ENCODE measurements at regions not wholly inside any gene's neighbourhood (a gene's known extent, or its start where the extent isn't known, plus 50 kb on each side); places are given as distances from the start of the nearest gene placed in this dataset.

GRCh38 chr20:50293284-50294139 is 102.9 kb downstream of the CEBPB start:
- H3K4me3 Mint-ChIP-seq, result no peak overlapping the region
- no peaks in the 10 kb centered on the region for H3K36me3 Mint-ChIP-seq
- DNase-seq, result no peak
- H3K9me3 Mint-ChIP-seq, result no peaks in the 10 kb centered on the region
- no peak for ATAC-seq (replicated peaks)
- peaks cover 49 to 58% of the 10 kb centered on the region in 2 donors for H3K27me3 Mint-ChIP-seq
- no peak overlapping the region for H3K27ac Mint-ChIP-seq
- peaks cover 21 to 23% of the 10 kb centered on the region in 2 donors for H3K4me1 Mint-ChIP-seq

GRCh38 chr20:50294164-50295088 is 103.8 kb downstream of the CEBPB start:
- Mint-ChIP-seq H3K4me3 (no peak overlapping the region), H3K27ac (peak overlapping the region; percentile 34), H3K27me3 (peaks cover 42 to 57% of the 10 kb centered on the region in 2 donors), H3K4me1 (peaks cover 21 to 23% of the 10 kb centered on the region in 2 donors), H3K9me3 (no peaks in the 10 kb centered on the region), H3K36me3 (no peaks in the 10 kb centered on the region)
- DNase-seq, result no peak
- ATAC-seq (replicated peaks), result no peak

DNA sequence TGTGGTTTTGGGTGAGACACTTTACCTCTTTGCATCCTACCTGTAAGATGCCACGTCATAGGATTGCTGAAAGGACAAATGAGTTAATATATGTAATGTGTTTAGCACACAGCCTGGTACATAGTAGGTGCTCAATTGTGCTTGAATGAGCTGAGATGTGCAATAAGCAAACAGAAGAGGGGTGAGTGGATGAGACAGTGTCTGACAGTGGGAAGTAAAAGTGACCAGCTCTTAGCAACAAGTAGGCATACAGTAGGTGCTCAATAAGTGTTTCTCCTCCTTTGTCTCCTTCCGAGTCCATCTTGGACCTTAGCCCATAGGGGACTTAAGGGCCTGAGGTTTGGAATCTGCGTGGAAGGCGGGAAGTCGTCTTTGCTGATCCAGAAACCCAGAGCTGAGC is 104.7 kb downstream of the CEBPB start:
- no peak overlapping the region for H3K4me3 Mint-ChIP-seq

GRCh38 chr20:50295762-50296449 is 105.3 kb downstream of the CEBPB start:
- Mint-ChIP-seq H3K4me1 (peaks cover 21 to 23% of the 10 kb centered on the region in 2 donors), H3K27me3 (peaks cover 39 to 60% of the 10 kb centered on the region in 2 donors), H3K27ac (no peak overlapping the region), H3K9me3 (no peaks in the 10 kb centered on the region), H3K36me3 (no peaks in the 10 kb centered on the region), H3K4me3 (no peak overlapping the region)
- ATAC-seq (replicated peaks), result no peak
- DNase-seq, result no peak

More for the DNA sequence above, 104.7 kb downstream of the CEBPB start:
- ATAC-seq (replicated peaks), result no peak
- no peak overlapping the region for H3K27ac Mint-ChIP-seq
- DNase-seq, result no peak
- H3K4me1 Mint-ChIP-seq, result peaks cover 21 to 23% of the 10 kb centered on the region in 2 donors
- no peaks in the 10 kb centered on the region for H3K9me3 Mint-ChIP-seq
- H3K27me3 Mint-ChIP-seq, result peaks cover 37 to 58% of the 10 kb centered on the region in 2 donors
- no peaks in the 10 kb centered on the region for H3K36me3 Mint-ChIP-seq

DNA sequence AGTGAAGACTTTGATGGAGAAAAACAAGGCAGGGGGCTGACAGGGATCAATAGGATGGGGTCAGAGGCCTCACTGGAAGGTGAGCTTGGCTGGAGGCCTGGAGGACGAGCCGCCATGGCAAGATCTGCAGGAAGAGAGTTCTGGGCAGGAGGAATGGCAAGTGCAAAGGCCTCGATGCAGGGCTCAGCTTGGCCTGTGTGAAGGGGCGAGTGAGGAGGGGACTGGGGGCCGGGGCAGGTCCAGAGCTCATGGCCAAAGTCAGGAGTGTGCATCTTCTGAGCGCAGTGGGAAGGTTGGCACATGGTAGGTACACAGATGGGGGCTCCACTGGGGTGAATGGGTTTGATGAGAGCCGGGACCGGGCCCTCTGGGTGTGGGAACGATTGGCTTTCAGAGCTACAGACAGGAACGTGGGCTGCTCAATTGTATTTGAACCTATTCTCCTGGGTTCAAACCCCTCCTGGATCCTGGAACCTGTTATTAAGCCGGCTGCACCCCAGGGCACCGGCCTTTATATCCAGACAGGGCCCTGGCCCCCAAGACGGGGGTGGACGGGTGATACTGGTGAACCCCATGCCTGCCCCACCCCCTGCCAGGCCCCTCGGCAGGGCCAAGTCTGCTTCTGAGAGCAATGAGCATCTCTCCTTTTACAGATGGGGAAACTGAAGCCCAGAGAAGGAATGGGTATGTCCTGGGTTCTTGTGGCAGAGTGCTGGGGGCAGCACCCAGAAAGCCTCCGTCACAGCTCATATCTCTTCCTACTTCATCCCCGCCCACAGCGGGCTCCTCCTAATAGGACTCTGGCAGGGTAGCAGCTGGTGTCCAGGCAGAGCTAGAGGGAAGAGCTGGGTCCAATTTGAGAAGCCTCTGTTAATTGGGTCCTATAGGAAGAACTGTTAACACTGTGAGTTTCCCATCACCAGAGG is 106.1 kb downstream of the CEBPB start:
- DNase-seq (no peak), ATAC-seq (replicated peaks) (peak in 1 of 2 donors; percentile 49)
- no peak overlapping the region for H3K4me3 Mint-ChIP-seq
- H3K9me3 Mint-ChIP-seq, result no peaks in the 10 kb centered on the region
- no peak overlapping the region for H3K27ac Mint-ChIP-seq
- H3K27me3 Mint-ChIP-seq, result peaks cover 38 to 59% of the 10 kb centered on the region in 2 donors
- peaks cover 21 to 23% of the 10 kb centered on the region in 2 donors for H3K4me1 Mint-ChIP-seq
- no peaks in the 10 kb centered on the region for H3K36me3 Mint-ChIP-seq

DNA sequence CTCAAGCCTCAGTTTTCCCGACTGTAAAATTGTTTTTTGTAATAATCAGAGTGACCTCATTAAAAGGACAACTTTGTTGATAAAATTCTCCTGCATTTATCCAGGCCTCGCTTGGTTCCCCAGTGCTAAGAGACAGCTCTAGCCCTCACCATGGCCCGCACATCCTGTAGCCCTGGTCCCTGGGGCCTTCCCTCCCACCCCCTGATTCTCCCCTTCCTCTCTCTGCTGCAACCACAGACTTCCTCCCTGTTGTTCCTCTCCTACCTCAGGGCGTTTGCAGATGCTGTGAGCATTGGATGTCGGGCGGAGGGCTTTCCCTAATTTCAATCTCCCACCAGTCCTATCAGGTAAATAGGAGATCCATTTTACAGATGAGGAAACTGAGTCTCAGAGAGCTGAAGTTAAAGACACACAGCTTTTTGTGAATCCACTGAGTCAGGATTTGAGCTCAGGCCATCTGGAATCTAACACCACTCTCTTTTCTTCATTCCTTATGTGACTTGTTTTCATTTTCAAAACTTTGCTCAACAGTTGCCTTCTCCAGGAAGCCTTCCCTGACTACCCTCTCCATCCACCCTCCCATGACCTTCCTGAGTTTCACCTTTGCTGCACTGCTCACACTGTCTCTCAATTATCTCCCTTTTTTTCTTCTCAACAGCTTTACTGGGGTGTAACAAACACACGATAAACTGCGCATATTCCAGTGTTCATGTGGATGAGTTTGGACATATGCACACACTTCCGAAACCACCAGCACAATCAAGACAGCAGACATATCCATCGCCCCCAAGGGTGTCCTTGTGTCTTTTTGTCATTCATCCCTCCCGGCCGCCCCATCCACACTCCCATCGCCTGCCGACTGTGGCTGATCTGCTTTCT is 107.1 kb downstream of the CEBPB start:
- Mint-ChIP-seq H3K4me1 (peaks cover 18 to 23% of the 10 kb centered on the region in 2 donors), H3K27ac (no peak overlapping the region), H3K9me3 (no peaks in the 10 kb centered on the region), H3K36me3 (no peaks in the 10 kb centered on the region), H3K27me3 (peaks cover 39 to 59% of the 10 kb centered on the region in 2 donors), H3K4me3 (no peak overlapping the region)
- DNase-seq, result no peak
- peak; percentile 44 to 63 for ATAC-seq (replicated peaks)

- H3K4me3 Mint-ChIP-seq, result no peak overlapping the region
- H3K9me3 Mint-ChIP-seq, result no peaks in the 10 kb centered on the region
- H3K27ac Mint-ChIP-seq, result no peak overlapping the region
- H3K36me3 Mint-ChIP-seq, result no peaks in the 10 kb centered on the region
- ATAC-seq (replicated peaks) (no peak), DNase-seq (no peak)
- peaks cover 40 to 67% of the 10 kb centered on the region in 2 donors for H3K27me3 Mint-ChIP-seq
- H3K4me1 Mint-ChIP-seq, result peaks cover 18 to 23% of the 10 kb centered on the region in 2 donors
Measured at GRCh38 chr20:50298554-50299324, 108.1 kb downstream of the CEBPB start.

- no peak for ATAC-seq (replicated peaks)
- H3K9me3 Mint-ChIP-seq, result no peaks in the 10 kb centered on the region
- H3K27me3 Mint-ChIP-seq, result peaks cover 37 to 67% of the 10 kb centered on the region in 2 donors
- peaks cover 18 to 23% of the 10 kb centered on the region in 2 donors for H3K4me1 Mint-ChIP-seq
- no peak for DNase-seq
- no peak overlapping the region for H3K27ac Mint-ChIP-seq
- no peaks in the 10 kb centered on the region for H3K36me3 Mint-ChIP-seq
- H3K4me3 Mint-ChIP-seq, result no peak overlapping the region
Measured at GRCh38 chr20:50299325-50299629, 108.6 kb downstream of the CEBPB start.

- DNase-seq, result no peak
- H3K4me1 Mint-ChIP-seq, result peaks cover 14 to 22% of the 10 kb centered on the region in 2 donors
- H3K36me3 Mint-ChIP-seq, result no peaks in the 10 kb centered on the region
- H3K9me3 Mint-ChIP-seq, result no peaks in the 10 kb centered on the region
- no peak overlapping the region for H3K27ac Mint-ChIP-seq
- peaks cover 28 to 58% of the 10 kb centered on the region in 2 donors for H3K27me3 Mint-ChIP-seq
- no peak overlapping the region for H3K4me3 Mint-ChIP-seq
- ATAC-seq (replicated peaks), result no peak
Measured at GRCh38 chr20:50301165-50301564, 110.5 kb downstream of the CEBPB start.

DNA sequence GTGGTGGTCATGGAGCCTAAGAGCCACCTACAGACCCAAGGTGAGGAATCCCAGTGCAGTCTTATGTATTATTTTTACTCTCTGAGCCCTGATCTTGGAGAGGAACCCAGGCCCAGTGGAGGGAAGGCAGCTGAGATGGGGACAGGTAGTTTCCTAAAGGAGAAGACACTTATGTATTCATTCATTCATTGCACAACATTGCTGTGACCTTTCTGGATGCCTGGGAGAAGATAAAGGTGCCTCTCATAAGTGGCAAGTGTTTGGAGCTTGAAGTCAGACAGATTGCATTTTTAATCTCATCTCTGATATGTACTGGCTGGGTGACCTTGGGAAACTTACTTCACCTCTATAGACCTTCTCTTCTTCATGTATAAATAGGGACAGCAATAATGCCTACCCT is 111.1 kb downstream of the CEBPB start:
- DNase-seq (no peak), ATAC-seq (replicated peaks) (no peak)
- Mint-ChIP-seq H3K9me3 (no peaks in the 10 kb centered on the region), H3K4me1 (peaks cover 11 to 16% of the 10 kb centered on the region in 2 donors), H3K27ac (no peak overlapping the region), H3K27me3 (peaks cover 25 to 58% of the 10 kb centered on the region in 2 donors), H3K36me3 (no peaks in the 10 kb centered on the region), H3K4me3 (no peak overlapping the region)

DNA sequence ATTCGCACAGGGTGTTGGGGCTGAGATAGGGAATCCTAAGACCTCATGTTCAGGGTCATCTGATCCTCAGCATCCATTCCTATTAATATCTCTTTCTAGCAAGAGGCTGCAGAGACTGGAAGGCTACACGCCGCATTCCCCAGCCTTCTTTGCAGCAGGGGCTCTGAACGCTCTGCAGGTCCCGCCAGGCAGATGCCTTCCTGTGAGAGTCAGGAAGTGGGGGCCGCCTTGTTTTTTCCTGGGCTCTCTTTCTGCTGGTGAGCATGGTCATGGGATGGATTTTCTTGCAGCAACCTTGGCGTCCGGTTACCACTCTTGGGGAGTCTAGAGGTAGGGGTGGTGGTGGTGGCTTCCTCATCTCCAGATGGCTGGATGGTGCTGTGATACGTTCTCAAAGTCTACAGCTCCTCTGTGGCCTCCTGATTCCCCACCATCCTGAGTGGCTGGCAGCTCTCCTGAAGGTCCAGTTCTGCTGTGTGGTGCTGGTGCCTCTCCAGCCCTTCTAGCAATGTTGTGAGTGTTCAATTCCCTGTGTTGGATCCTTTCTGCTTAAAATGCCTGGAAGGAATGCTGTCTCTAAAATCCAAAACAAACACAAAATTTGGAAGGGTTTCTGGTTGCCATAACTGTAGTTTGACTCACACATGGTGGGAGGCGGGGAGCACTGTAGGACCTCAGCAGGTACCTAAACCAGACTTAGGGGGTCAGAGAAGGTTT is 111.9 kb downstream of the CEBPB start:
- no peak overlapping the region for H3K4me3 Mint-ChIP-seq
- H3K36me3 Mint-ChIP-seq, result no peaks in the 10 kb centered on the region
- no peak overlapping the region for H3K27ac Mint-ChIP-seq
- peaks cover 6 to 8% of the 10 kb centered on the region in 2 donors for H3K4me1 Mint-ChIP-seq
- ATAC-seq (replicated peaks) (no peak), DNase-seq (no peak)
- H3K9me3 Mint-ChIP-seq, result no peaks in the 10 kb centered on the region
- peaks cover 25 to 58% of the 10 kb centered on the region in 2 donors for H3K27me3 Mint-ChIP-seq
